NCI-H82 treated with DMSO at 0.1 percent for 48 hours (cell line): ENCODE measurements at regions not wholly inside any gene's neighbourhood (a gene's known extent, or its start where the extent isn't known, plus 50 kb on each side); places are given as distances from the start of the nearest gene placed in this dataset.

ENCODE experiments used
- DNase-seq: peaks from one replicate; lab custom pipeline; 2025; ENCODE audit not compliant: unreplicated experiment; lab: John Stamatoyannopoulos, UW

DNA sequence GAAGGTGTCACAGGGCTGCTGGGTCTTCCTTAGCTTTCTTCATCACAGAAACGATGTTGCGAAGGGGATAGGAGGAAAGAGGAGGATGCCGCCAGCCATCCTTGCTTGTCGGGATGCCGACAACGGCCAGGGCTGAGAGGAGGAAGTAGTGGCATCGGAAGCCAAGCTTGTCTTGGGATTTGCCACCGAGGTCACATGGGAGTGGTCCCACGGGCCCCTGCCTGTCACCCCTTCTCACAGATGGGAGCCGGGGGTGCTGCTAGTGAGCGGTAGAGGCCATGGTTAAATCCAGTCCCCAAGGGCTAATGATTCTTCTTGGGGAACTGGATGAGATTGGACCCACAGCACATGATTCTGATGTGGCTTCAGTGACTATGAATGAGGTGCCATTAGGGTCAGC, 1375.8 kb downstream of the BRD1 start:
- DNase-seq, result no peak

DNA sequence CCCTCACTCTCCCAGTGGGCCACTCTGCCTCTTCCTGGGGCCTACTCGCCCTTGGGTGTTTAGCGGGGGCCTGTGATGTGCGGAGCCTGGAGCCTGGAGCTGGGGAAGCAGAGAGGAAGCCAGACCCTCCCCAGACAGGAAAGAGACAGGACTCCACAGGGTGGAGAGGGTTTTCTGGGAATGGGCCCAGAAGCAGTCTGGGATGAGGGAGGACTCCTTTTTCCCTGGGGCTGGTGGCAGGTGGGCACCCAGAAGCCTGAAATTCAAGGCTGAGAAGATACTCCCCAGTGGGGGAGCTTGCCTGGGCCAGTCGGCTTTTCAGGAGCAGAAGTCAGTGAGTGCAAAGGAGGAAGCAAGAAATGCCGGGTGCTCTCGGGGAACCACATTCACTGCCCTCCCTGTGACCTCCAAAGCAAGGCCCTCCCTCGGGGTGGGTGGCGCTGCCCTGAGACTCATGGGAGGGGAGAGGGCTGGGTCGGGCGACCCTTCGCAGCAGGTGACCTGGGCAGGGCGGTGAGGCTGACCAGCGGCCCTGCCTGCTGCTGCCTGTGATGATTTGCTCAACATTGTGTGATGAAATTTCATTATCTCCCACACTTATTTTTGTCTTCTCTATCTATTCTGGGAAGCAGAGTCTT, 1377.4 kb downstream of the BRD1 start:
- no peak for DNase-seq

DNA sequence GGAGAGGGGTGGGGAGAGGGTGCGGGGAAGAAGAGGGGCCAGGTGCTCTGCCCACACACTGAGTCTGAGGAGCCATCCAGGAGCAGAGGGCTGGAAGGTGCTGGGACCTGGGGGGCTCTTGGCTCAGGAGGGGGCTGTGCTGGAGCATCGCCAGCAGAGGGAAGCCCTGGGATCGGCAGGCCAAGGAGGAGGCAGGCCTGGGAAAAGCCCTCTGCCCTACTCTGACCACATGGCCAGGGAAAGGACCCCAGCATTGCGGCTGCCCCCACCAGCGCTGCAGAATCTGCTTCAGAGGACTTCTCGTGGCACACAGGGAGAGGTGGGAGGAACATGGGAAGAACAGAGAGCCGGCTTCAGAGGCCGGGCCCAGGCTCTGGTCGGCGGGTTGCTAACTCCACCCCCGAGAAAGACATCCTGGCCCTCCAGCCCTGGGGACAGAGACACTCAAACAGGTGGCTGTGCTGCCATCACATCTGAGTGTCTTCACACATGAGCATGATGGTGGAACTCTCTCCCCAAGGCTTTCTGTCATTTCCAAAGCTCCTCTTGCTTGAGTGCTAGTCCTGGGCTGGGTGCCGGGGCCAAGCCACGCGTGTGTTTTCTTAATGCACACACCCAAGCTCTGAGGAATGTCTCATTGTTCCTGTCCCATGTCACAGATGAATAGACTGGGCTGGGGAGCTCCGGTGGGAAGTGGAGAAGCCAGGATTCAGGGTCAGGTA, 1378.0 kb downstream of the BRD1 start:
- DNase-seq, result no peak

DNA sequence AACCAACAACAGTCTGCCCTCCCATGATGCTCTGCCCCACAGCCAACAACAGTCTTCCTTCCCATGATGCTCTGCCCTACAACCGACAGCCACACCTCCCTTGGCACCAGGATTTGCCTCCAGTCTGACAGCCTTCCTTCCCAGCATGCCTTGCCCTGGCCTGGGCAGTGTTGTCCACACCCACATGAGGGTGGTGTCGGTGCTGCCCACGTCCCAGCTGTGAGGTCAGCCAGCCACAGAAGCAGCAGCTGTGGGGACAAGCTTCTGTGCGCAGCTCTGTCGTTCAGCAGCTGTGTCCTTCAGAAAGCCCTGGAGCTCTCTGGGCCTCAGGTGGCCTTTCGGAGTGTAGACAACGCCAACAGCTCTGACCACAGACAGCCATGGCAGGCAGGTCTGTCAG, 1378.9 kb downstream of the BRD1 start:
- DNase-seq, result no peak

DNA sequence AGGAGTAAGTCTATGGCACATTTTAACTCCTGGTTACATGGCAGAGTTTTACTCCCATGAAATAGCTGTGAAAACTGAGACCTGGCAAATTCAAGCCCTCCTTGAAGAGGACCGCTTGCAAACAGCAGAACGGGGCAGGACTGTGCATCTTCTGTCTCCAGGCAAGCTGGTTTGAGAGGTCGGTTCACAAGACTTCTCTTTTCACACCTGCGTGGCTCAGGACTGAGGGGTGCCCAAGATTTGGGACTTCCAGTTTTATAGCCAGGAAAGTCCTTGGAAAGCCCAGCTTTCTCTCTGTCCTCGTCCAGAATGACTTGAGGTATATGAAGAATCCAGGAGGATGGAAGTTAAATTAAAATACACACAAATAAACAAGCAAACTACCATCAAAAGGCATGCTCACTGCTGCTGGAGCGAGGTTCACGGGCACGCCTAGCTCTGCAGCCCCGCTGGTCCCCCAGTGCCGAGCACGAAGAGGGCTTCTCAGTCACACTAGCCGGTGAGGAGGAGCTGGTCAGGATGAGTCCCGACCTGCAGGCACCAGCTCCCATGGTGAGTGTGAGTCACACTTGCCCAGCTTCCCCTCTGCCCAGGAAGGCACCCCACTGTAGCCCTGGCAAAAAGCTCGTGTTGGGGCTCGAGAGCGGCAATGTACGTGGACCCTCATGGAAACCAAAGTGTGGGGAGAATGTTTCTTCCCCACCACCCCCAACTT, 1382.4 kb downstream of the BRD1 start:
- DNase-seq, result no peak

DNA sequence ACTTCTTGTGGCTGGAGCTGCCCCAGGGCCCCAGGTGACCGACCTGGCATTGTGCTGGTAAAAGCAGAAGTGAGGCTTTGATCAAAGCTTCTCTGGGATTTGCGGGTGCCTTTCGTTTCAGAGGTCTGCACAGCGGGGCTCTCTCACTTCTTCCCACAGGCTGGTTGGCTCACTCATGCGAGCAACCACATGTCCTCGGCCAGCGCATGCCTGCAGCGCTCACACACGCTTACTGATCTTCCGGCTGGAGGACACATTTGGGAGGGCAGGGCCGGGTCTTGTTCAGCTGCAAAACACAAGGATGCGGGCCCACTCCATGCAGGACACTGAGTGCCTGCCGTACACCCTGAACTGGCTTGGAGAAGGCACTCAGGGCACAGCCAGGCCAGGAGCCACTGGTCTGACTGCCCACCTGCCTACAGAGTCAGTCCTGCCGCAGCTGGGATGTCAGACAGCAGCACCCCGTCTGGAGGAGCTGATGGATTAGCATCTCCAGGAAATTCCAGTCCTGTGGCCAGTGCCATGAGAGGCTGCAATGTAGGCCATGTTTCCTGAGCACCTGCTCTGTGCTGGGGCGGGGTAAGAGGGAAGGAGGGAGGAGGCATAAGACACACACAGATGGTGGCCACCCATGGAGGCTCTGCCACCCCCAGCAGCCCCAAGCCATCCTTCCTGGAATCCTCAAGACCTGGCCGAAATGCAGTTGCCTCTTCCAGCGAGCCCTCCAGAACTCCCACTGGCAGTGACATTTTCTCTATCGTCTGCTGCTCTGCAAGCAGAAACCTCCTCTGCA, 1383.2 kb downstream of the BRD1 start:
- DNase-seq, result no peak

DNA sequence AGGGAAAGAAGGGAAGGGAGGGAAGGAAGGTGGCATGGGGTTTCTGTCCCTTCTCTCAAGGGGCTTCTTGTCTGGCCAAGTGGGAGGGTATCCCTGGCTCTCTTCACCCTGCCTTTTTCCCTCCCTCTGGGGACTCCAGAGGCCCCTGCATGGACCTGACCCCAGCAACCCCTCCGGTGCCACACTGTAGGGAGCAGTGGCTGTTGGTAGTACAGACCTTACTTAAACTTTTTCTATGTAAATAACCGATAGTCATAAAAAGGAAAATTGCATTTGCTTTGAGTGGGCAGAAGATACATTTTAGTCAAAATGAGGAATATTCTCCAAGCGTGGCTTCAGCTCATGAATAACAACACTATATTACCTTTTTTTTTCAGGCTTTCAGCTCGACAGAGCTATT, 1384.0 kb downstream of the BRD1 start:
- no peak for DNase-seq

DNA sequence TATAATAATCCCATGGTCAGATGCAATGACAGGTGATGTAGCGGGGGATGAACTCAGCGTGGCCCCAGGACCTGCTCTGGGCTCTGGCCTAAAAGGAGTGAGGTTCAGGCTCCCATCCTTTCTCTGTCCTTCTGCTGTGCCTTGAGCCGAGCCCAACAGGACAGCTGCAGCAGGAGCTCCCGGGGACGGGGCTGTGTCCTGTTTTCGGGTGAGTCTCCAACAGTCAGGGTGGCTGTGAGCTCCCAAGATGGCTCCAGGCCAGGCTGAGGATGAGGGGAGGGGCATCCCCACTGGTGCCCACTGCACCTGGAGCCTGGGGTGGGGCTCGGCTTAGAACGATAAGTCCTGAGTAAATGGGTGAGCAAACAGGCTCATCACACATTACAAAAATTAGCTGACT, 1385.0 kb downstream of the BRD1 start:
- DNase-seq, result no peak

DNA sequence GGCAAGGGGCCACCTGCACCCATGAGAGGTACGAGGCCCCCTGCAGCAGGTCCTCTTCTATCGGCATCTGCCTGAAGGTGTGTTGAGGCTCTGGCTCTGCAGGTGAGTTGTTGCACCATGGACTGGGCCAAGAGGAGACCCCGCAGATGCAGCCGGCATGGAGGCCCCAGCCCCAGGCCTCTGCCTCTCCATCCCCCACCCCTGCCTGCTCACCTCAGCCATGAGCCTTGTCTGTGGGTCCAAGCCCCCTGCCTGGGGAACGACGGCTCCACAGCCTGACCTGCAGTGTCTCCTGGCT, 1386.2 kb downstream of the BRD1 start:
- DNase-seq, result no peak

DNA sequence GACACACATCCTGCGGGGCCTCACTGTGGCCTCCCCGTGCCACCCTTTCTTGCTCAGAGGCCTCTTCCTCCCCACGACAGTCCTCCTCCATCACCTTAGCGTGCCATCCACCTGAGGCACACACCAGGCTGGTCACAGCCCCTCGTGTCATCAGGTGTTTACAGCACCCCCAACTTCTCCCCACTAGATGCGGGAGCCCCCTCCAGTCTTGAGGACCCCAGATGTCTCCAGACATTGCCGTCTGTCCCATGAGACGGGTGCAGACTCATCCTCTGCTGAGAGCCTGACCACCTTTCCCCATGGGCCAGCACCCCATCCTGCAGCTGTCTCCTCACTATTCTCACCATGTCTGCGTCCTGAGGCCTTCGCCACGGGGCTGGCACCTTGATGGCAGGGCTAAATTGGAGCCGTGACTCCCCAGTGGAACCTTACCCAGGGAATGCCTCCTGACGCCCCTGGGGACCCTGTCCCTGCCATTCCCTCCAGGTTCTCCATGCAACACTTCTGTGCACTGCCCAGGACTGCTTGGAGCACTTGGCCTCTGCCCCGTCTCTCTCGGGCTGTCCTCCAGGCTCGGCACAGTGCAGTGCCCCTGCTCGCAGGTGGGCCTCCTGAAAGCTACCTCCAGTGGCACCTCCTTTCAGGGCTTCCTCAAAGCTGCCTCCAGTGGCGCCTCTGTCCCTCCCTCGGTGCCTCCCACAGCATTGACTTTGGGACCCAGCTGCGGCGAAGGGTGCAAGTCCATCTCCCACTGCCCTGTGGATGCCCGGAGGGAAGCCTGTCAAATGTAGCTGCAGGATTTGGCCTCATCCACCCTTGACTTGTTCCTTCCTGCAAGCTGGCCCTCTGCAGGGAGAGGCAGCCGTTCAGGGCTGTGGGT, 1386.8 kb downstream of the BRD1 start:
- DNase-seq, result no peak

DNA sequence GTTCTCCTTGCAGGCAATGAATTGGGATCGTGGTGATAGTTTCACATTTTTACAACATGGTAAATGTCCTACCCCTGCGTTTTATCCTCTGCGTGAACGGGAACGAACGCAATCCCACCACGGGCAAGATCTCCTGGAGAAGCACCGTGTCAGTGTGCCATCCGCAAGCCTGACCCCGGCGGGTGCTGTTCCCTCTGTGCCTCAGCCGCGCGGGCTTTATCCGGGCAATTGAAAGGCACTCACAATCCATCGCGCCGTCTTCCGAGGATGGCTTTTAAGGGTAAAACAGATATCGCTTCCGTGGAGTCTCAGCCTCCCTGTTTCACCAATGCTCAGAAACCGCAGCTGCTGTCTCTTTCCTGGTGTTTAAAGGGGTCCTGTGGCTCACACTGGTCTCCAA, 1387.5 kb downstream of the BRD1 start:
- DNase-seq, result no peak

DNA sequence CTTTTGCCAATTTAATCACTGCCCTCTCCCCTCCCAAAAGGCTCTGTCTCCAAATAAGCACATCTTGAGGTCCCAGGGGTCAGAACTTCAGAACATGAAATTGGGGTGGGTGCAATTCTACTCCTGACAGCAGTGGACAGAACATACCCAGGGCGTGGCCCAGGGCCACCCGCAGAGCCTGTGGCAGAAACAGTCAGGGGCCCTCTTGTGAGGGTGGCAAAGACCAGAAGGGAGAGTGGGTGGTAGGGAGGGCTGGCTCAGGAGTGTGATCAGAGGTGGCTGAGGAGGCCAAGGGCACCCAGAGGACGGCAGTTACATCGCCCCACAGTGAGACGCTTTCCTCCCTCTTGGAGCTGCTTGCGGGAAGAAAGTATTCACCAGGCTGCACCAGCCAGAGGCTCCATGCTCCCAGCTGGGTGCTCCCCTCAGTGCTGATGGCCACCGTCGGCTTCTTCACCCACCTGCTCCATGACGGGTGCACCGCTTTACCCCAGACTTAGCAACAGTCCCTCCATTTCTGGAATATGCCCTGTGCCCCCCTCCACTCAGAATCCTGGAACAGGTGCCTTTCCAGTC, 1388.0 kb downstream of the BRD1 start:
- no peak for DNase-seq

DNA sequence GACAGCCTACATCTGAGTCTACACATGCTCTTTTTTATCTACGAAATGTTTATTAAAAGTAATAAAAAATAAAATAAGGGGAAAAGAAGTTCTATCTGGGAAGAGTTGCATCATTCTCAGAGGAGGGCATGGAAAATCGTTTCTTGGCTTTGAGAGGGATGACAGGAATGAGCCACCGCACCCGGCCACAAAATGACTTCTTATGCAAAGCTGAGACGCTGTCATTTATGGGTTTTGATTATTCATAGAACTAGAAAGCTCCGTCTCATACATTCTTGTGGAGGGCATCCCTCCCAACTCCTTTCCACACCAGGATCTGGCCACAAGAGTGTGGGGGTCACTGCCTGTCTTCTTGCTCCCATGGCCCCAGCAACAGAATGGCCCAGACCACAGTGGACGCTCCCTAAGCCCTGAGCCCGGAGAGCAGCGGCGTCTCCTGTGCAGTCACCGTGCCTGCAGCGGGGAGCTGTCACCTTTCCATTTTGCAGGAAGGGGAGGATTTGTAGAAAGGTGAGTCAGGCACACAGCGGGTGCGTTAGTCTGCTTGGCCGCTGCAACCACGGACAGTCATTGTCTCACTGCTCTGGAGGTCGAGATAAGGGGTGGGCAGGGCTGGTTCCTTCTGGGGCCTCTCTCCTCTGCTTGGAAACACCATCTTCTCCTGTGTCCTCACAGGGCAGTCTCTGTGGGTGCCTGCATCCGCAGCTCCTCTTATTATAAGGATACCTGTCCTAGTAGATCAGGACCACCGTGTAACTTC, 1388.7 kb downstream of the BRD1 start:
- DNase-seq, result no peak

DNA sequence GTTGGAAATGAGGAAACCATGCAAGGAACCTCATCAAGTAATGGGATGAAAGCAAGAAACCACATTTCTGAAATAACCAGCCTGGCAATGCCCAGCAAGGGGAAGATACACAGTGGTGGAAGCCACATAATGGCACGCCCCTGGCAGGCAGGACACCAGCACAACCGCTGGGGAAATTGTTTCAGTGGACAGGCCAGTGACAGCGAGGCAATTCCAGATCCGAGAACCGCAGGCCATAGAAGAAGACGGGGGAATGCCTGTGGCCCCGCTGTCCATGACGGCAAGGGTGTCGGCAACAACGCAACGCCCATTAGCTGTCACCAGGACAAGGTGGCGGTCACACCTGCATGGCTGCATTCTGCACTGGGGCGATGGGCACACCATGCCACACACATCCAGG, 1389.6 kb downstream of the BRD1 start:
- DNase-seq, result no peak

DNA sequence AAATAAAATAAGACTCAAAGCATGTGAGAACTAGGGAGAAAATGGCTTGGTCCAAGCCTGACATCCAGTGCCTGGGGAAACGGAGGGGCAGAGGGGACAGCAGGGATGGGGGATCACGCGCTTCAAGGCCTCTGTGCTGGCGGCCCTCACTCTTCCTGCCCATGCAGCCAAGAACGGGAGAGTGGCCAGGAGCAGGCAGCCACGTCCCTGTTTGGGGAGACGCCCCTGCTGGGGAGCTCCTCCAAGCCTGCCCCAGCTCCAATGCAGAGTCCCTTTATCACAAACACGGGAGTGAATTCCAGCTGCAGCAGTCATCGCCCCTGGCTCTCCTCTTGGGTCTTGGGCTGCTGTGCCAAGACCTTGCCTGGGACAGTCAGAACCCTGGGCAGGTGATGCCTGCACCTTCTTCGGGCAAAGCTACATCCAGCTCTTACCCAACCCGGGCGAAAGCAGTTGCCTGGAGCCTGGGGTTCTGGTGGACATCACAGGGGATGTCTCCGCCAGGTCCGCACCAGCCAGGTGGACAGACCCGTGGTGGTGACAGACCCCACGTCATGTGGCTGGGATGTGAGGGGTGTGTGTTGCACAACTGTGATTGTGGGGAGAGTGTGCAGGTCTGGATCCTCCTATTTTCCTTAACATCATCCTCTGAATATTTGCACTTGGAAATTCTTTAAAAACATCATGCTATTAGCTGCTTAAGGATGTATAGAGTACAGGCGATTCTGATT, 1391.3 kb downstream of the BRD1 start:
- DNase-seq, result no peak

DNA sequence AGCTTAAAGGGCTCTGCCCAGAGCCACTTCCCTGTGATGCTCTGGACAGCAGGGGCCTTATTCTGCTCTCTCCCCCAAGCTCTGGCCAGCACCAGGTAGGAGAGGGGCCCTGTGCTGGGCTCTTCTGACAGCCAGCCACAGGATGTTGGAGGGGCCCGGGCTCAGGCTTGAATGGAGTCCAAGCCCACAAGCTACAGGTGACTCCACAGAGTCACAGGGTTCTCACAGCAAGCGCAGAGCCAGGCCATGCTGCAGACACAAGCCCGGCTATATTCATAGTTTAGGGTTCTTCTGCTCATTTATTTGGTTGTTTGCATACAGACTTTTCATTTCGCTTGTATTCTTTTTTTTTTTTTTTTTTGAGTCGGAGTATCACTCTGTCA, 1392.8 kb downstream of the BRD1 start:
- no peak for DNase-seq

DNA sequence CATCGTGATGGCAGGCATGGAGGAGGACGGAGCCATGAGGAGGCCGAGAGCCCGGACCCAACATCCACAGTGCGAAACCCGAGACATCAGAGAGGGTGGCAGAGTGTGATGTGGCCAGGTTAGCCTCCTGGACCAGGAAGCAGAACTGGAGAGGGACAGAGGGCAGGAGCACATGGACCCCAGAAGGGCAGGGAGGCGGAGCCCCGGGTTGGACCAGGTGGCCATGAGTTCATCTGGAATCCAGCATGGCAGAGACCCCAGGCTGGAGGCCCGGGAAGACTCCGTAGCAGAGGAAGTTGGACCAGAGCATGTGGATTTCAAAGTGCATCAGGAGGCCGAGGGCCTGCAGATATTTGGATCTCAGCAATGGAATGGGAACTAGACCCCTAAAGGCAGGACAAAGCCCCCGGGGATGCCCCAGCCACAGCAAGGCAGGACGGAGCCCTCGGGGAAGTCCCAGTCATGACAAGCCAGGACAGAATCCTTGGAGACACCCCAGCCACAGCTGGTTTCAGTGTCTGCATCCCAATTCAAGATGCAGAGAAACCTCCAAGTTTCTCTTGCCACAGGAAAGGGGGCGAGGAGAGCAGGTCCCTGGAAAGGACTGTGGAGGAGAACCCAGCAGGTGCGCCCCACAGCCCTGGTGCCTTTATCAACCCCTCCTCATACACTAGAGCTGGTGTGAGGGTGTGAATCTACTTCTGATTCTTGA, 1393.4 kb downstream of the BRD1 start:
- no peak for DNase-seq

DNA sequence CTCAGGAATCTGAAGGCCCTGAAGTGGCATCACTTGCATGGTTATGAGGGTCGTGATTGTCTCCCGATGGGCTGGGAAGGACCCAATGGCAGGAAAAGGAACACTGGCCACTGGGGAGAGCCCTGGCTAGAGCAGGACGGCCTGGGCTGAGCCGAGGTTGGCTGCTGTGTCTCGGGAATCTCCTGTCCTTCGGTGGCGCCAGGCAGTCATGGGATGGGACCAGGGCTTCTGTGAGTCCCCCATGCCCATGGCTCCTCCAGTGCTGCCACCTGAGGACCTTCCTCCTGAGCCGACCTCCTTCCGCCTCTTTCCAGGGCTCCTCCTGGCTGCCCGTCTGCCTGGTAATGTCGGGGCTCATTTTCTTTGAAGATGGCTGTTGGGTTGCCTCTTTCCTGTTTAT, 1394.0 kb downstream of the BRD1 start:
- no peak for DNase-seq
